ENCODE measurements at regions not wholly inside any gene's neighbourhood (a gene's known extent, or its start where the extent isn't known, plus 50 kb on each side); places are given as distances from the start of the nearest gene placed in this dataset.

GRCh38 chr7:86158111-86158510 is 485.6 kb upstream of the GRM3 start:
- TF ChIP-seq REST (IDR thresholded peaks at IDR 0.05; ENCODE audit: low read depth) (no peak), EZH2phosphoT487 (IDR thresholded peaks at IDR 0.05; ENCODE audit: borderline replicate concordance) (no peak), SRF (IDR thresholded peaks at IDR 0.05; ENCODE audit: low read depth) (no peak), POLR2A (IDR thresholded peaks at IDR 0.05; ENCODE audit: borderline replicate concordance, extremely low read depth, insufficient read depth, insufficient read length) (no peak), ELF1 (IDR thresholded peaks at IDR 0.05; ENCODE audit: borderline replicate concordance, low read depth) (no peak), CTCF (IDR thresholded peaks at IDR 0.05 in 2 of 3, conservative IDR thresholded peaks at IDR 0.05 in 1 of 3; ENCODE audit: borderline replicate concordance in 1 of 3, insufficient read depth in 1 of 3, low read depth in 2 of 3, low read length in 2 of 3) (no peak), JUND (IDR thresholded peaks at IDR 0.05) (no peak), ZBTB33 (IDR thresholded peaks at IDR 0.05; ENCODE audit: extremely low read depth, insufficient replicate concordance, low read length) (no peak), EZH2 (IDR thresholded peaks at IDR 0.05) (no peak), POLR2AphosphoS5 (IDR thresholded peaks at IDR 0.05; ENCODE audit: low read depth, low read length) (no peak), RAD21 (IDR thresholded peaks at IDR 0.05; ENCODE audit: low read depth) (no peak), YY1 (IDR thresholded peaks at IDR 0.05; ENCODE audit: extremely low read depth, insufficient replicate concordance, low read depth, low read length) (no peak), TCF7L2 (IDR thresholded peaks at IDR 0.05; ENCODE audit: borderline replicate concordance, extremely low read depth, insufficient read depth, insufficient read length) (no peak)
